ENCODE measurements at regions not wholly inside any gene's neighbourhood (a gene's known extent, or its start where the extent isn't known, plus 50 kb on each side); places are given as distances from the start of the nearest gene placed in this dataset.

- TF ChIP-seq CTCF (conservative IDR thresholded peaks at IDR 0.05; ENCODE audit: low read depth in 2 of 2): no peak
- TF ChIP-seq EZH2phosphoT487 (IDR thresholded peaks at IDR 0.05; ENCODE audit: unreplicated experiment): no peak
- TF ChIP-seq EZH2 (IDR thresholded peaks at IDR 0.05; ENCODE audit: low read depth, unreplicated experiment): no peak
- no peak for TF ChIP-seq POLR2AphosphoS5 (IDR thresholded peaks at IDR 0.05; ENCODE audit: low read depth)
- TF ChIP-seq REST (IDR thresholded peaks at IDR 0.05; ENCODE audit: unreplicated experiment): no peak
- no peak for TF ChIP-seq NANOG (IDR thresholded peaks at IDR 0.05; ENCODE audit: borderline replicate concordance)
- TF ChIP-seq STAT1 (IDR thresholded peaks at IDR 0.05; ENCODE audit: unreplicated experiment): no peak
- TF ChIP-seq JUNB (IDR thresholded peaks at IDR 0.05; ENCODE audit: unreplicated experiment): no peak
- no peak for TF ChIP-seq CREB1 (CRISPR knock-in tag; IDR thresholded peaks at IDR 0.05; ENCODE audit: low read depth)
- no peak for TF ChIP-seq ETS1 (IDR thresholded peaks at IDR 0.05)
- TF ChIP-seq ZNF331 (CRISPR knock-in tag; IDR thresholded peaks at IDR 0.05; ENCODE audit: low read depth): no peak
Measured at GRCh38 chr16:60510208-60510607, 1526.0 kb downstream of the CDH8 start.
